Liver (tissue), 3 donors: ENCODE measurements at regions not wholly inside any gene's neighbourhood (a gene's known extent, or its start where the extent isn't known, plus 50 kb on each side); places are given as distances from the start of the nearest gene placed in this dataset.

ENCODE experiments used
- GABPA ChIP-seq, 2 donors: IDR thresholded peaks in 1 of 2; conservative IDR thresholded peaks in 1 of 2; 2 replicates each; pipeline ENCODE4 v1.6.1; 2016; ENCODE audit warnings: antibody characterized with exemption in 2 of 2, mild to moderate bottlenecking in 1 of 2, moderate library complexity in 1 of 2
- HNF4G ChIP-seq: IDR thresholded peaks from 2 replicates; pipeline ENCODE4 v1.6.1; 2016; ENCODE audit warnings: antibody characterized with exemption
- JUND ChIP-seq, 2 donors: IDR thresholded peaks; 2 replicates each; pipeline ENCODE4 v1.6.1; 2016; ENCODE audit warnings: antibody characterized with exemption in 2 of 2
- RAD21 ChIP-seq, 2 donors: IDR thresholded peaks; 2 replicates each; pipeline ENCODE4 v1.6.1; 2016; ENCODE audit warnings: antibody characterized with exemption in 2 of 2, mild to moderate bottlenecking in 2 of 2
- RXRA ChIP-seq, 2 donors: IDR thresholded peaks; 2 replicates each; pipeline ENCODE4 v1.6.1; 2017 to 2018; ENCODE audit warnings: antibody characterized with exemption in 2 of 2, mild to moderate bottlenecking in 1 of 2
- TAF1 ChIP-seq: conservative IDR thresholded peaks from 2 replicates; pipeline ENCODE4 v1.6.1; 2016; ENCODE audit warnings: antibody characterized with exemption, mild to moderate bottlenecking
- YY1 ChIP-seq: IDR thresholded peaks from 2 replicates; pipeline ENCODE4 v1.6.1; 2016; ENCODE audit warnings: antibody characterized with exemption, mild to moderate bottlenecking
- TF ChIP-seq, protein P1 (sequence below): IDR thresholded peaks from 2 replicates; pipeline ENCODE4 v1.6.1; 2016; ENCODE audit warnings: antibody characterized with exemption, mild to moderate bottlenecking
- TF ChIP-seq, protein P2 (sequence below): fragments of 150-350 bp; IDR thresholded peaks from 2 replicates; pipeline ENCODE4 v1.5.1; 2017; ENCODE audit warnings: improper control_type of control experiment, low read depth, low read length; ENCODE audit not compliant: missing input control
- TF ChIP-seq, protein P3 (sequence below): IDR thresholded peaks from 2 replicates; pipeline ENCODE4 v1.6.1; 2016; ENCODE audit warnings: antibody characterized with exemption
- TF ChIP-seq, protein P4 (sequence below): IDR thresholded peaks from 2 replicates; pipeline ENCODE4 v1.6.1; 2016; ENCODE audit warnings: antibody characterized with exemption
- donor health status: healthy.
- donor health status: healthy.

- TF ChIP-seq, protein P1, sequence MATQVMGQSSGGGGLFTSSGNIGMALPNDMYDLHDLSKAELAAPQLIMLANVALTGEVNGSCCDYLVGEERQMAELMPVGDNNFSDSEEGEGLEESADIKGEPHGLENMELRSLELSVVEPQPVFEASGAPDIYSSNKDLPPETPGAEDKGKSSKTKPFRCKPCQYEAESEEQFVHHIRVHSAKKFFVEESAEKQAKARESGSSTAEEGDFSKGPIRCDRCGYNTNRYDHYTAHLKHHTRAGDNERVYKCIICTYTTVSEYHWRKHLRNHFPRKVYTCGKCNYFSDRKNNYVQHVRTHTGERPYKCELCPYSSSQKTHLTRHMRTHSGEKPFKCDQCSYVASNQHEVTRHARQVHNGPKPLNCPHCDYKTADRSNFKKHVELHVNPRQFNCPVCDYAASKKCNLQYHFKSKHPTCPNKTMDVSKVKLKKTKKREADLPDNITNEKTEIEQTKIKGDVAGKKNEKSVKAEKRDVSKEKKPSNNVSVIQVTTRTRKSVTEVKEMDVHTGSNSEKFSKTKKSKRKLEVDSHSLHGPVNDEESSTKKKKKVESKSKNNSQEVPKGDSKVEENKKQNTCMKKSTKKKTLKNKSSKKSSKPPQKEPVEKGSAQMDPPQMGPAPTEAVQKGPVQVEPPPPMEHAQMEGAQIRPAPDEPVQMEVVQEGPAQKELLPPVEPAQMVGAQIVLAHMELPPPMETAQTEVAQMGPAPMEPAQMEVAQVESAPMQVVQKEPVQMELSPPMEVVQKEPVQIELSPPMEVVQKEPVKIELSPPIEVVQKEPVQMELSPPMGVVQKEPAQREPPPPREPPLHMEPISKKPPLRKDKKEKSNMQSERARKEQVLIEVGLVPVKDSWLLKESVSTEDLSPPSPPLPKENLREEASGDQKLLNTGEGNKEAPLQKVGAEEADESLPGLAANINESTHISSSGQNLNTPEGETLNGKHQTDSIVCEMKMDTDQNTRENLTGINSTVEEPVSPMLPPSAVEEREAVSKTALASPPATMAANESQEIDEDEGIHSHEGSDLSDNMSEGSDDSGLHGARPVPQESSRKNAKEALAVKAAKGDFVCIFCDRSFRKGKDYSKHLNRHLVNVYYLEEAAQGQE: no peak
- TF ChIP-seq GABPA (IDR thresholded peaks at IDR 0.05 in 1 of 2, conservative IDR thresholded peaks at IDR 0.05 in 1 of 2) (no peak), TAF1 (no peak), JUND (IDR thresholded peaks at IDR 0.05) (no peak), HNF4G (no peak), RAD21 (IDR thresholded peaks at IDR 0.05) (no peak), YY1 (no peak), RXRA (IDR thresholded peaks at IDR 0.05) (no peak)
- TF ChIP-seq, protein P2, sequence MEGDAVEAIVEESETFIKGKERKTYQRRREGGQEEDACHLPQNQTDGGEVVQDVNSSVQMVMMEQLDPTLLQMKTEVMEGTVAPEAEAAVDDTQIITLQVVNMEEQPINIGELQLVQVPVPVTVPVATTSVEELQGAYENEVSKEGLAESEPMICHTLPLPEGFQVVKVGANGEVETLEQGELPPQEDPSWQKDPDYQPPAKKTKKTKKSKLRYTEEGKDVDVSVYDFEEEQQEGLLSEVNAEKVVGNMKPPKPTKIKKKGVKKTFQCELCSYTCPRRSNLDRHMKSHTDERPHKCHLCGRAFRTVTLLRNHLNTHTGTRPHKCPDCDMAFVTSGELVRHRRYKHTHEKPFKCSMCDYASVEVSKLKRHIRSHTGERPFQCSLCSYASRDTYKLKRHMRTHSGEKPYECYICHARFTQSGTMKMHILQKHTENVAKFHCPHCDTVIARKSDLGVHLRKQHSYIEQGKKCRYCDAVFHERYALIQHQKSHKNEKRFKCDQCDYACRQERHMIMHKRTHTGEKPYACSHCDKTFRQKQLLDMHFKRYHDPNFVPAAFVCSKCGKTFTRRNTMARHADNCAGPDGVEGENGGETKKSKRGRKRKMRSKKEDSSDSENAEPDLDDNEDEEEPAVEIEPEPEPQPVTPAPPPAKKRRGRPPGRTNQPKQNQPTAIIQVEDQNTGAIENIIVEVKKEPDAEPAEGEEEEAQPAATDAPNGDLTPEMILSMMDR: no peak
- TF ChIP-seq, protein P3, sequence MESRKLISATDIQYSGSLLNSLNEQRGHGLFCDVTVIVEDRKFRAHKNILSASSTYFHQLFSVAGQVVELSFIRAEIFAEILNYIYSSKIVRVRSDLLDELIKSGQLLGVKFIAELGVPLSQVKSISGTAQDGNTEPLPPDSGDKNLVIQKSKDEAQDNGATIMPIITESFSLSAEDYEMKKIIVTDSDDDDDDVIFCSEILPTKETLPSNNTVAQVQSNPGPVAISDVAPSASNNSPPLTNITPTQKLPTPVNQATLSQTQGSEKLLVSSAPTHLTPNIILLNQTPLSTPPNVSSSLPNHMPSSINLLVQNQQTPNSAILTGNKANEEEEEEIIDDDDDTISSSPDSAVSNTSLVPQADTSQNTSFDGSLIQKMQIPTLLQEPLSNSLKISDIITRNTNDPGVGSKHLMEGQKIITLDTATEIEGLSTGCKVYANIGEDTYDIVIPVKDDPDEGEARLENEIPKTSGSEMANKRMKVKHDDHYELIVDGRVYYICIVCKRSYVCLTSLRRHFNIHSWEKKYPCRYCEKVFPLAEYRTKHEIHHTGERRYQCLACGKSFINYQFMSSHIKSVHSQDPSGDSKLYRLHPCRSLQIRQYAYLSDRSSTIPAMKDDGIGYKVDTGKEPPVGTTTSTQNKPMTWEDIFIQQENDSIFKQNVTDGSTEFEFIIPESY: no peak
- TF ChIP-seq, protein P4, sequence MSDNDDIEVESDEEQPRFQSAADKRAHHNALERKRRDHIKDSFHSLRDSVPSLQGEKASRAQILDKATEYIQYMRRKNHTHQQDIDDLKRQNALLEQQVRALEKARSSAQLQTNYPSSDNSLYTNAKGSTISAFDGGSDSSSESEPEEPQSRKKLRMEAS: no peak
Measured at GRCh38 chr17:73733517-73733916, 89.3 kb upstream of the SDK2 start.
